ENCODE measurements at regions not wholly inside any gene's neighbourhood (a gene's known extent, or its start where the extent isn't known, plus 50 kb on each side); places are given as distances from the start of the nearest gene placed in this dataset.

GRCh38 chr15:37789881-37790280, 144.6 kb upstream of the TMCO5A start:
- DNase-seq (ENCODE audit: low spot score): no peak

- DNase-seq (ENCODE audit: low spot score): no peak
Measured at GRCh38 chr15:37791693-37792092, 142.7 kb upstream of the TMCO5A start.

GRCh38 chr15:37792351-37792750, 142.1 kb upstream of the TMCO5A start:
- no peak for DNase-seq (ENCODE audit: low spot score)

- DNase-seq (ENCODE audit: low spot score): no peak
Measured at GRCh38 chr15:37793851-37794250, 140.6 kb upstream of the TMCO5A start.

- DNase-seq (ENCODE audit: low spot score): no peak
Measured at GRCh38 chr15:37794947-37795346, 139.5 kb upstream of the TMCO5A start.

GRCh38 chr15:37801529-37801928, 132.9 kb upstream of the TMCO5A start:
- DNase-seq (ENCODE audit: low spot score): no peak

GRCh38 chr15:37806808-37807207, 127.6 kb upstream of the TMCO5A start:
- no peak for DNase-seq (ENCODE audit: low spot score)

- no peak for DNase-seq (ENCODE audit: low spot score)
Measured at GRCh38 chr15:37810381-37810780, 124.1 kb upstream of the TMCO5A start.

GRCh38 chr15:37813306-37813705, 121.1 kb upstream of the TMCO5A start:
- no peak for DNase-seq (ENCODE audit: low spot score)

GRCh38 chr15:37814847-37815515, 119.5 kb upstream of the TMCO5A start:
- no peak for DNase-seq (ENCODE audit: low spot score)

- no peak for DNase-seq (ENCODE audit: low spot score)
Measured at GRCh38 chr15:37818152-37818677, 116.2 kb upstream of the TMCO5A start.

GRCh38 chr15:37819191-37819590, 115.2 kb upstream of the TMCO5A start:
- DNase-seq (ENCODE audit: low spot score): no peak

- DNase-seq (ENCODE audit: low spot score): no peak
Measured at GRCh38 chr15:37820380-37821128, 113.9 kb upstream of the TMCO5A start.

GRCh38 chr15:37823601-37824275, 110.7 kb upstream of the TMCO5A start:
- DNase-seq (ENCODE audit: low spot score): no peak

- peak; percentile 1 for DNase-seq (ENCODE audit: low spot score)
Measured at GRCh38 chr15:37824717-37825382, 109.6 kb upstream of the TMCO5A start.

- DNase-seq (ENCODE audit: low spot score): no peak
Measured at GRCh38 chr15:37837276-37837675, 97.2 kb upstream of the TMCO5A start.

- DNase-seq (ENCODE audit: low spot score): no peak
Measured at GRCh38 chr15:37847776-37848175, 86.7 kb upstream of the TMCO5A start.

- no peak for DNase-seq (ENCODE audit: low spot score)
Measured at GRCh38 chr15:37856109-37856508, 78.3 kb upstream of the TMCO5A start.

GRCh38 chr15:37860896-37861295, 73.5 kb upstream of the TMCO5A start:
- no peak for DNase-seq (ENCODE audit: low spot score)

GRCh38 chr15:37865687-37866086, 68.8 kb upstream of the TMCO5A start:
- no peak for DNase-seq (ENCODE audit: low spot score)

- no peak for DNase-seq (ENCODE audit: low spot score)
Measured at GRCh38 chr15:37870711-37871110, 63.7 kb upstream of the TMCO5A start.

GRCh38 chr15:37872661-37873060, 61.8 kb upstream of the TMCO5A start:
- no peak for DNase-seq (ENCODE audit: low spot score)

All from SW480 (cell line).